Peyer's patch (tissue), 4 donors: ENCODE measurements at regions not wholly inside any gene's neighbourhood (a gene's known extent, or its start where the extent isn't known, plus 50 kb on each side); places are given as distances from the start of the nearest gene placed in this dataset.

Experiments
- CTCF ChIP-seq, 6 experiments: fragments of 450-650 bp in 4 of 6; fragments of 200-600 bp in 2 of 6; sonication (generic) in 1 of 6; IDR thresholded peaks; one replicate each; pipeline ENCODE4 v1.5.1; 2017 to 2019; ENCODE audit warnings: antibody characterized with exemption in 6 of 6, mild to moderate bottlenecking in 3 of 6, moderate library complexity in 1 of 6
- POLR2A ChIP-seq, 2 donors: fragments of 450-650 bp; IDR thresholded peaks; one replicate each; pipeline ENCODE4 v1.5.1; 2017; ENCODE audit warnings: antibody characterized with exemption in 2 of 2, mild to moderate bottlenecking in 2 of 2, moderate library complexity in 2 of 2

- TF ChIP-seq POLR2A (IDR thresholded peaks at IDR 0.05) = no peak
- no peak for TF ChIP-seq CTCF (IDR thresholded peaks at IDR 0.05)
These were observed 54.9 kb upstream of the CASZ1 start for GRCh38 chr1:10851024-10852013.
